Liver (tissue), 8 donors: ENCODE measurements at regions not wholly inside any gene's neighbourhood (a gene's known extent, or its start where the extent isn't known, plus 50 kb on each side); places are given as distances from the start of the nearest gene placed in this dataset.

Source experiments
- DNase-seq: peaks from one replicate; pipeline ENCODE4 v3.0.0-alpha.2; 2017; ENCODE audit warnings: low spot score
- H3K27ac ChIP-seq, 2 donors: one replicate each; pipeline ENCODE4 v1.7.0; 2013; ENCODE audit warnings: inconsistent platforms in 2 of 2, low read length in 2 of 2, control low read depth in 1 of 2, low read depth in 1 of 2, mild to moderate bottlenecking in 1 of 2
- H3K27me3 ChIP-seq, 4 donors: one replicate each; pipeline versions ENCODE4 v1.6.1 to v1.7.0; 2013; ENCODE audit warnings: low read length in 3 of 4, inconsistent platforms in 1 of 4, mild to moderate bottlenecking in 1 of 4, moderate library complexity in 1 of 4; ENCODE audit not compliant: control insufficient read depth in 4 of 4, insufficient read depth in 4 of 4
- H3K36me3 ChIP-seq, 4 donors: one replicate each; pipeline versions ENCODE4 v1.6.1 to v1.7.0; 2013; ENCODE audit warnings: low read length in 3 of 4, mild to moderate bottlenecking in 3 of 4, low read depth in 1 of 4, moderate library complexity in 1 of 4; ENCODE audit not compliant: control insufficient read depth in 4 of 4, insufficient read depth in 3 of 4
- H3K4me1 ChIP-seq, 4 donors: one replicate each; pipeline versions ENCODE4 v1.6.1 to v1.7.0; 2013; ENCODE audit warnings: low read length in 3 of 4, mild to moderate bottlenecking in 3 of 4, moderate library complexity in 1 of 4; ENCODE audit not compliant: control insufficient read depth in 4 of 4, insufficient read depth in 4 of 4
- H3K4me3 ChIP-seq, 3 donors: one replicate each; pipeline versions ENCODE4 v1.6.1 to v1.7.0; 2013; ENCODE audit warnings: low read length in 3 of 3, control low read depth in 1 of 3, low read depth in 1 of 3, mild to moderate bottlenecking in 1 of 3
- H3K9ac ChIP-seq, 2 donors: one replicate each; pipeline ENCODE4 v1.7.0; 2013; ENCODE audit warnings: low read length in 2 of 2, mild to moderate bottlenecking in 2 of 2, moderate library complexity in 2 of 2, control low read depth in 1 of 2, low read depth in 1 of 2
- H3K9me3 ChIP-seq, 4 donors: one replicate each; pipeline versions ENCODE4 v1.6.1 to v1.7.0; 2013; ENCODE audit warnings: low read length in 3 of 4; ENCODE audit not compliant: control insufficient read depth in 4 of 4
- CTCF ChIP-seq: fragments of 150-350 bp; IDR thresholded peaks from 2 replicates; pipeline ENCODE4 v1.5.1; 2017; ENCODE audit warnings: improper control_type of control experiment, low read depth, low read length; ENCODE audit not compliant: missing input control
- EGR1 ChIP-seq, 2 donors: IDR thresholded peaks; 2 replicates each; pipeline ENCODE4 v1.6.1; 2016 to 2018; ENCODE audit warnings: antibody characterized with exemption in 2 of 2, low read depth in 2 of 2
- FOXA1 ChIP-seq: IDR thresholded peaks from 2 replicates; pipeline ENCODE4 v1.6.1; 2016; ENCODE audit warnings: antibody characterized with exemption
- FOXA2 ChIP-seq: IDR thresholded peaks from 2 replicates; pipeline ENCODE4 v1.6.1; 2016; ENCODE audit warnings: antibody characterized with exemption
- GABPA ChIP-seq, 2 donors: IDR thresholded peaks in 1 of 2; conservative IDR thresholded peaks in 1 of 2; 2 replicates each; pipeline ENCODE4 v1.6.1; 2016; ENCODE audit warnings: antibody characterized with exemption in 2 of 2, mild to moderate bottlenecking in 1 of 2, moderate library complexity in 1 of 2
- HNF4A ChIP-seq, 2 donors: conservative IDR thresholded peaks; 2 replicates each; pipeline ENCODE4 v1.6.1; 2016; ENCODE audit warnings: antibody characterized with exemption in 2 of 2, mild to moderate bottlenecking in 2 of 2
- HNF4G ChIP-seq: IDR thresholded peaks from 2 replicates; pipeline ENCODE4 v1.6.1; 2016; ENCODE audit warnings: antibody characterized with exemption
- MAX ChIP-seq: IDR thresholded peaks from 2 replicates; pipeline ENCODE4 v1.6.1; 2016; ENCODE audit warnings: antibody characterized with exemption
- RAD21 ChIP-seq, 2 donors: IDR thresholded peaks; 2 replicates each; pipeline ENCODE4 v1.6.1; 2016; ENCODE audit warnings: antibody characterized with exemption in 2 of 2, mild to moderate bottlenecking in 2 of 2
- REST ChIP-seq: IDR thresholded peaks from 2 replicates; pipeline ENCODE4 v1.6.1; 2016; ENCODE audit warnings: antibody characterized with exemption, mild to moderate bottlenecking
- YY1 ChIP-seq: IDR thresholded peaks from 2 replicates; pipeline ENCODE4 v1.6.1; 2016; ENCODE audit warnings: antibody characterized with exemption, mild to moderate bottlenecking
- ZBTB33 ChIP-seq: IDR thresholded peaks from 2 replicates; pipeline ENCODE4 v1.6.1; 2016; ENCODE audit warnings: antibody characterized with exemption
- WGBS: extraction: QIAGEN DNeasy Blood & Tissue Kit; methylation state at CpG from one replicate; pipeline ENCODE4 v1.1.7; 2013; 5-methylcytosine and 5-hydroxymethylcytosine counted together
- donor health status: healthy.
- donor health status: healthy.
- donor health status: healthy.
- donor health status: healthy.
- donor health status: healthy.

GRCh38 chr7:98472521-98472954, 71.6 kb upstream of the BAIAP2L1 start:
- 89% methylated on average over 11 of the region's 11 CpGs for WGBS

GRCh38 chr7:98470485-98471240, 69.8 kb upstream of the BAIAP2L1 start:
- peak; percentile 80 for DNase-seq
- peak overlapping the region in 1 of 3 donors; percentile 23 for H3K4me3 ChIP-seq
- H3K36me3 ChIP-seq: no peaks in the 10 kb centered on the region
- no peak overlapping the region for H3K27ac ChIP-seq
- H3K9me3 ChIP-seq: peaks cover 0 to 7% (median 0%) of the 10 kb centered on the region in 4 donors
- H3K27me3 ChIP-seq: no peaks in the 10 kb centered on the region
- peaks cover 0 to 5% (median 3%) of the 10 kb centered on the region in 4 donors for H3K4me1 ChIP-seq
- 10% methylated on average over 48 of the region's 48 CpGs for whole genome bisulfite sequencing
- H3K9ac ChIP-seq: no peak overlapping the region
- TF ChIP-seq FOXA1 (no peak), YY1 (no peak), HNF4A (conservative IDR thresholded peaks at IDR 0.05) (no peak), GABPA (IDR thresholded peaks at IDR 0.05 in 1 of 2, conservative IDR thresholded peaks at IDR 0.05 in 1 of 2) (no peak), REST (no peak), FOXA2 (no peak), EGR1 (IDR thresholded peaks at IDR 0.05; ENCODE audit: low read depth in 2 of 2) (no peak), HNF4G (no peak), MAX (no peak), CTCF (no peak)

More at GRCh38 chr7:98472521-98472954, 71.6 kb upstream of the BAIAP2L1 start:
- Histone ChIP-seq H3K36me3 (no peaks in the 10 kb centered on the region), H3K9ac (no peak overlapping the region), H3K4me3 (no peak overlapping the region), H3K27me3 (no peaks in the 10 kb centered on the region), H3K9me3 (peaks cover 0 to 7% (median 0%) of the 10 kb centered on the region in 4 donors), H3K27ac (no peak overlapping the region), H3K4me1 (peaks cover 0 to 5% (median 3%) of the 10 kb centered on the region in 4 donors)
- TF ChIP-seq RAD21 (IDR thresholded peaks at IDR 0.05) (no peak), MAX (no peak), ZBTB33 (no peak), CTCF (no peak), FOXA1 (no peak), YY1 (no peak), EGR1 (IDR thresholded peaks at IDR 0.05; ENCODE audit: low read depth in 2 of 2) (no peak)
- DNase-seq: no peak
